K562 (cell line): ENCODE measurements at regions not wholly inside any gene's neighbourhood (a gene's known extent, or its start where the extent isn't known, plus 50 kb on each side); places are given as distances from the start of the nearest gene placed in this dataset.

Source experiments
- ATAC-seq: fragments of 200-7000 bp; cut with Tn5 transposase; 3 replicates; pipeline ENCODE4 v1.9.1; 2020; ENCODE audit warnings: moderate library complexity
- BruUV-seq: library from RNA; stranded (reverse); fragments of 400-500 nt; replicated peaks from 2 replicates; lab custom pipeline; 2021; lab: Mats Ljungman, UMichigan
- CTCF ChIA-PET: fragments of 300-600 bp; formaldehyde crosslinking; extraction: SDS; loops from one replicate; lab custom pipeline; 2021; ENCODE audit warnings: low intra/inter-chr PET ratio; lab: Yijun Ruan, JAX
- POLR2A ChIA-PET: fragments of 300-600, 350-650 bp; sonication (Branson Sonifier 250); formaldehyde crosslinking; extraction: SDS; loops from one replicate; lab custom pipeline; 2021; ENCODE audit warnings: antibody characterized with exemption, inconsistent platforms; lab: Yijun Ruan, JAX
- DNase-seq, 4 experiments: peaks; one replicate each; pipeline versions ENCODE4 v3.0.0 to v3.0.0-alpha.2; 2011 to 2018; ENCODE audit warnings: low spot score in 3 of 4, mixed read lengths in 3 of 4; ENCODE audit errors: extremely low read depth in 1 of 4
- FAIRE-seq: peaks from 2 replicates; lab custom pipeline; 2011; peaks lifted over from hg19 to GRCh38; lab: Jason Lieb, UNC
- H2AFZ ChIP-seq: 2 replicates; pipeline ENCODE4 v1.6.0; 2011; ENCODE audit warnings: low read depth, low read length, control low read depth, inconsistent platforms
- H3K27ac ChIP-seq: fragments of 200-600 bp; 3 replicates; pipeline ENCODE4 v1.8.0; 2011; ENCODE audit warnings: low read depth, mild to moderate bottlenecking, control low read depth, inconsistent platforms, low read length, moderate library complexity, mixed read lengths; ENCODE audit errors: extremely low read depth
- H3K27me3 ChIP-seq, 2 experiments: fragments of 300-600 bp in 1 of 2; 2 replicates in 1 of 2; 3 replicates in 1 of 2; pipeline versions ENCODE4 v1.6.0 to v1.8.0; 2011; ENCODE audit warnings: inconsistent platforms in 2 of 2, low read length in 2 of 2, mild to moderate bottlenecking in 1 of 2, mixed read lengths in 1 of 2, moderate library complexity in 1 of 2; ENCODE audit not compliant: control insufficient read depth in 2 of 2, insufficient read depth in 2 of 2
- H3K36me3 ChIP-seq: fragments of 300-600 bp; 3 replicates; pipeline ENCODE4 v1.8.0; 2011; ENCODE audit warnings: mild to moderate bottlenecking, low read length, inconsistent platforms; ENCODE audit not compliant: control insufficient read depth, insufficient read depth
- H3K4me1 ChIP-seq, 2 experiments: fragments of 200-600 bp in 1 of 2; replicated peaks in 1 of 2; 2 replicates in 1 of 2; 3 replicates in 1 of 2; pipeline versions ENCODE4 v1.5.1 to v1.8.0; 2011; ENCODE audit warnings: inconsistent platforms in 2 of 2, low read length in 2 of 2, mild to moderate bottlenecking in 1 of 2, mixed read lengths in 1 of 2, moderate library complexity in 1 of 2; ENCODE audit not compliant: control insufficient read depth in 2 of 2, insufficient read depth in 2 of 2
- H3K4me2 ChIP-seq: 2 replicates; pipeline ENCODE4 v1.6.1; 2011; ENCODE audit warnings: low read length, control low read depth, inconsistent platforms, mixed read lengths; ENCODE audit not compliant: insufficient read depth
- H3K4me3 ChIP-seq: fragments of 200-600 bp; sonication (generic), shearing (Covaris generic); 2 replicates; pipeline ENCODE4 v1.5.1; 2016; ENCODE audit warnings: control low read depth, inconsistent platforms
- H3K79me2 ChIP-seq: fragments of 200-600 bp; 3 replicates; pipeline ENCODE4 v1.8.0; 2011; ENCODE audit warnings: low read length, inconsistent platforms; ENCODE audit not compliant: control insufficient read depth, insufficient read depth
- H3K9ac ChIP-seq, 2 experiments: 2 replicates each; pipeline versions ENCODE4 v1.6.0 to v1.6.1; 2011; ENCODE audit warnings: low read depth in 2 of 2, low read length in 2 of 2, control low read depth in 1 of 2, inconsistent platforms in 1 of 2, mild to moderate bottlenecking in 1 of 2, mixed read lengths in 1 of 2; ENCODE audit not compliant: insufficient read depth in 1 of 2
- H3K9me1 ChIP-seq: one replicate; pipeline ENCODE4 v1.6.0; 2011; ENCODE audit warnings: inconsistent platforms, mild to moderate bottlenecking, low read length, moderate library complexity; ENCODE audit not compliant: control insufficient read depth, insufficient read depth
- H3K9me3 ChIP-seq: replicated peaks from 2 replicates; pipeline ENCODE4 v1.5.1; 2011; ENCODE audit warnings: low read depth, low read length, inconsistent platforms; ENCODE audit not compliant: control insufficient read depth, insufficient read depth
- H4K20me1 ChIP-seq: replicated peaks from 2 replicates; pipeline ENCODE4 v1.6.1; 2011; ENCODE audit warnings: low read length, inconsistent platforms, mixed read lengths; ENCODE audit not compliant: control insufficient read depth, insufficient read depth
- BCOR ChIP-seq: fragments of 450-650 bp; IDR thresholded peaks from 2 replicates; pipeline ENCODE4 v1.6.1; 2016
- KDM1A ChIP-seq, 2 experiments: fragments of 450-650 bp; IDR thresholded peaks; 2 replicates each; pipeline ENCODE4 v1.6.1; 2016; ENCODE audit warnings: mild to moderate bottlenecking in 2 of 2
- RBM25 ChIP-seq: fragments of 200-400 bp; formaldehyde crosslinking; IDR thresholded peaks from 2 replicates; pipeline ENCODE4 v1.6.1; 2018; ENCODE audit warnings: low read length, low read depth, moderate library complexity; ENCODE audit not compliant: severe bottlenecking
- SMARCE1 ChIP-seq: fragments of 450-650 bp; IDR thresholded peaks from 2 replicates; pipeline ENCODE4 v1.7.1; 2016; ENCODE audit warnings: mild to moderate bottlenecking
- ZNF12 ChIP-seq: sonication (generic); formaldehyde crosslinking; IDR thresholded peaks from 2 replicates; pipeline ENCODE4 v1.4.0; 2020; ENCODE audit warnings: mild to moderate bottlenecking, missing genetic modification reagents
- ZNF398 ChIP-seq: fragments of 250-450 bp; sonication (Bioruptor Pico); IDR thresholded peaks from 2 replicates; pipeline ENCODE4 v1.8.0; 2021; ENCODE audit warnings: moderate library complexity, mild to moderate bottlenecking, inconsistent platforms
- WGBS: fragments of 100-300 bp; shearing (Covaris generic); methylation state at CpG from one replicate; pipeline ENCODE4 v1.1.6; 2016; ENCODE audit warnings: low coverage, mixed read lengths; ENCODE audit not compliant: insufficient coverage; ENCODE audit errors: missing lambda C conversion rate; 5-methylcytosine and 5-hydroxymethylcytosine counted together
- in situ Hi-C: fragments of 300-500 bp; cut with MboI; formaldehyde crosslinking; loops from 4 replicates; pipeline ENCODE4 v1.15.0; 2018; ENCODE audit warnings: inconsistent platforms, mixed read lengths
- intact Hi-C: fragments of 100-400 bp; cut with micrococcal nuclease; formaldehyde crosslinking; loops from 2 replicates; pipeline ENCODE4 v1.14.2; 2022
- TF ChIP-seq, protein P1 (sequence below), 2 experiments: IDR thresholded peaks; 2 replicates each; pipeline ENCODE4 v1.6.1; 2011; ENCODE audit warnings: borderline replicate concordance in 1 of 2, control low read depth in 1 of 2, low read depth in 1 of 2, low read length in 1 of 2, mild to moderate bottlenecking in 1 of 2, mixed read lengths in 1 of 2, moderate library complexity in 1 of 2; ENCODE audit not compliant: insufficient read depth in 1 of 2, insufficient read length in 1 of 2, poor library complexity in 1 of 2, severe bottlenecking in 1 of 2; ENCODE audit errors: extremely low read depth in 1 of 2

DNA sequence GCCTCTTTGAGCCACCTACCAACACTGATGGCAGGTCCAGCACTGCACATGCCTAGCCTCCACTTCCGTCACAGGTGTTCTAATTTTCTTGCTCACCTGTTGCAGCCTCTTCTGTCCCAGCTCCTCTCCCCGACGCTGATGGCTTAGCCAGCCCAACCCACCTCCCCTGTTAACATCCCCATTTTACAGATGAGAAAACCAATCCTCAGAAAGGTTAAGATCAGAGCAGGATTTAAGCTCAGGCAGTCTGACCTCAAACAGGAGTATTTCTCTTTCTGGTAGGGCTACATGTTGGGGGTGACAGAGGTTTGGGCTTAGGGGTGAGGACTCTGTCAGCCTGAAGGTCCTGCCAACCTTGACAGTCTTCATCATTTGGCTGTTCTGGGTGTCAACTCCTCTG is 74.5 kb upstream of the PITX1 start:
- H2AFZ ChIP-seq, result no peak overlapping the region
- no peak for FAIRE-seq
- WGBS, result 53% methylated on average over 3 of the region's 3 CpGs
- in situ Hi-C loops, result no loop called here
- DNase-seq, result no peak
- no peaks in the 10 kb centered on the region for H3K9me1 ChIP-seq
- CTCF ChIA-PET, result no interaction called here
- H3K27me3 ChIP-seq, result no peaks in the 10 kb centered on the region
- BruUV-seq, result no TSS peak
- H3K9me3 ChIP-seq, result no peaks in the 10 kb centered on the region
- POLR2A ChIA-PET, result no interaction called here
- no peak overlapping the region for H3K4me3 ChIP-seq
- H3K9ac ChIP-seq, result no peak overlapping the region
- no peaks in the 10 kb centered on the region for H3K36me3 ChIP-seq
- H3K4me1 ChIP-seq, result peaks cover 9 to 22% of the 10 kb centered on the region in 2 experiments; a peak in 4 of 5 replicates
- H3K27ac ChIP-seq, result no peak overlapping the region
- intact Hi-C loops, result no loop called here
- no peaks in the 10 kb centered on the region for H4K20me1 ChIP-seq
- no peak overlapping the region for H3K4me2 ChIP-seq
- TF ChIP-seq ZNF398 (CRISPR knock-in tag) (no peak), KDM1A (IDR thresholded peaks at IDR 0.05) (peak in 1 of 2 experiments; percentile 38; a peak in 1 of 4 replicates), ZNF12 (CRISPR knock-in tag) (no peak), BCOR (peak; percentile 71), RBM25 (peak; percentile 72), SMARCE1 (no peak)
- TF ChIP-seq, protein P1, sequence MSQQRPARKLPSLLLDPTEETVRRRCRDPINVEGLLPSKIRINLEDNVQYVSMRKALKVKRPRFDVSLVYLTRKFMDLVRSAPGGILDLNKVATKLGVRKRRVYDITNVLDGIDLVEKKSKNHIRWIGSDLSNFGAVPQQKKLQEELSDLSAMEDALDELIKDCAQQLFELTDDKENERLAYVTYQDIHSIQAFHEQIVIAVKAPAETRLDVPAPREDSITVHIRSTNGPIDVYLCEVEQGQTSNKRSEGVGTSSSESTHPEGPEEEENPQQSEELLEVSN (IDR thresholded peaks at IDR 0.05; ENCODE audit: borderline replicate concordance in 1 of 2, extremely low read depth in 1 of 2, insufficient read depth in 1 of 2, insufficient read length in 1 of 2, low read depth in 1 of 2, low read length in 1 of 2, poor library complexity in 1 of 2, severe bottlenecking in 1 of 2), result no peak
- H3K79me2 ChIP-seq, result no peaks in the 10 kb centered on the region
- no peak for ATAC-seq
